Smooth muscle cell (in vitro differentiated cells): ENCODE measurements at regions not wholly inside any gene's neighbourhood (a gene's known extent, or its start where the extent isn't known, plus 50 kb on each side); places are given as distances from the start of the nearest gene placed in this dataset.

Experiments
- DNase-seq: peaks from one replicate; lab custom pipeline; 2025; ENCODE audit not compliant: unreplicated experiment; lab: John Stamatoyannopoulos, UW
- H2AFZ ChIP-seq: fragments of 200-600 bp; sonication (generic); 2 replicates; pipeline ENCODE4 v1.6.0; 2016; ENCODE audit warnings: antibody characterized with exemption, low read depth, mild to moderate bottlenecking
- H3F3A ChIP-seq: fragments of 200-600 bp; sonication (generic); 2 replicates; pipeline ENCODE4 v1.6.0; 2017; ENCODE audit warnings: antibody characterized with exemption, low read depth
- H3K27ac ChIP-seq: fragments of 200-600 bp; sonication (generic); 2 replicates; pipeline ENCODE4 v1.5.1; 2016; ENCODE audit warnings: low read depth, mild to moderate bottlenecking
- H3K27me3 ChIP-seq: fragments of 200-600 bp; sonication (generic); 2 replicates; pipeline ENCODE4 v1.6.1; 2016; ENCODE audit warnings: low read depth, mild to moderate bottlenecking
- H3K36me3 ChIP-seq: fragments of 200-600 bp; sonication (generic); 2 replicates; pipeline ENCODE4 v1.5.1; 2016; ENCODE audit warnings: low read depth
- H3K4me1 ChIP-seq: fragments of 200-600 bp; sonication (generic); 2 replicates; pipeline ENCODE4 v1.5.1; 2016; ENCODE audit warnings: low read depth
- H3K4me2 ChIP-seq: fragments of 200-600 bp; sonication (generic); 2 replicates; pipeline ENCODE4 v1.6.0; 2016; ENCODE audit warnings: mild to moderate bottlenecking
- H3K4me3 ChIP-seq: fragments of 200-600 bp; sonication (generic); 2 replicates; pipeline ENCODE4 v1.5.1; 2016; ENCODE audit warnings: mild to moderate bottlenecking
- H3K79me2 ChIP-seq: fragments of 200-600 bp; sonication (generic); 2 replicates; pipeline ENCODE4 v1.6.0; 2016; ENCODE audit warnings: low read depth, mild to moderate bottlenecking
- H3K9ac ChIP-seq: fragments of 200-600 bp; sonication (generic); 2 replicates; pipeline ENCODE4 v1.6.0; 2016; ENCODE audit warnings: low read depth
- H3K9me3 ChIP-seq: fragments of 200-600 bp; sonication (generic); replicated peaks from 2 replicates; pipeline ENCODE4 v1.5.1; 2016; ENCODE audit warnings: low read depth
- H4K20me1 ChIP-seq: fragments of 200-600 bp; sonication (generic); 2 replicates; pipeline ENCODE4 v1.6.0; 2016; ENCODE audit warnings: low read depth
- CTCF ChIP-seq: fragments of 200-600 bp; sonication (generic); IDR thresholded peaks from 2 replicates; pipeline ENCODE4 v1.5.1; 2017; ENCODE audit warnings: borderline replicate concordance, mild to moderate bottlenecking, antibody characterized with exemption; ENCODE audit not compliant: insufficient read depth, poor library complexity, severe bottlenecking
- WGBS: methylation state at CpG from one replicate; pipeline ENCODE4 v1.1.7; 2016; ENCODE audit warnings: low lambda C conversion rate; 5-methylcytosine and 5-hydroxymethylcytosine counted together

DNA sequence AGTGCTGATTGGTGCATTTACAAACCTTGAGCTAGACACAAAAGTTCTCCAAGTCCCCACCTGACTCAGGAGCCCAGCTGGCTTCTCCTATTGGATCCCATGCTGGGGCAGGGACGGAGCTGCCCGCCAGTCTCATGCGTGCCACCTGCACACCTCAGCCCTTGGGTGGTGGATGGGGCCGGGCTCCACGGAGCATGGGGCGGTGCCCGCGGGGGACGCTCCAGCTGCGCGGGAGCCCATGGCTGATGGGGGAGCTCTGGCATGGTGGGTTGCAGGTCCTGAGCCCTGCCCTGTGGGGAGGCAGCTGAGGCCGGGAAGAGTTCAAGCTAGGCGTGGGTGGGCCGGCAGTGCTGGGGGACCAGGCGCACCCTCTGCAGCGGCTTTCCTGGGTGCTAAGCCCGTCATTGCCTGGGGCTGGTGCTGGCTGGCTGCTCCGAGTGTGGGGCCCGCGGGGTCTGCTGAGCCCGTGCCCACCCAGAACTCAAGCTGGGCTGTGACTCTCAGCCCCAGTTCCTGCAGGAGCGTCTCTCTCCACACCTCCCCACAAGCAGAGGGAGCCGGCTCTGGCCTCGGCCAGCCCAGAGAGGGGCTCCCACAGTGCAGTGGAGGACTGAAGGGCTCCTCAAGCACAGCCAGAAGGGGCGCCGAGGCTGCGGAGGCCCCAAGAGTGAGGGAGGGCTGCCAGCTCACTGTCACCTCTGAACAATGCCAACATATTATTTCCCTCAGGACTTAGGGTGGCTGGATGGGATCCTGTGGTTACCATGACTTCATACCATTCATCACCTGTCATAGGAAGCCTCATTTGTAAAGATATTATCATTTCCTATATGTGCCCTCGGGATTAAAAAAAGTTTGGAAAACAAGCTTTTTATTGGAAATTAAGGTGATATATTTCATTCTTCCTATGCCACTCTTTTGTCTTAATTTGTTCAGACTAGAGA, 688.7 kb downstream of the ETS1 start:
- Histone ChIP-seq H3K36me3 (no peaks in the 10 kb centered on the region), H3K9ac (no peak overlapping the region), H3K27me3 (no peaks in the 10 kb centered on the region), H4K20me1 (no peaks in the 10 kb centered on the region), H3K79me2 (no peaks in the 10 kb centered on the region), H3K4me2 (no peak overlapping the region), H3F3A (no peaks in the 10 kb centered on the region), H3K9me3 (no peaks in the 10 kb centered on the region), H3K4me1 (no peaks in the 10 kb centered on the region), H3K4me3 (no peak overlapping the region), H2AFZ (no peak overlapping the region), H3K27ac (no peak overlapping the region)
- no peak for DNase-seq
- WGBS: 94% methylated on average over 28 of the region's 28 CpGs
- no peak for TF ChIP-seq CTCF

DNA sequence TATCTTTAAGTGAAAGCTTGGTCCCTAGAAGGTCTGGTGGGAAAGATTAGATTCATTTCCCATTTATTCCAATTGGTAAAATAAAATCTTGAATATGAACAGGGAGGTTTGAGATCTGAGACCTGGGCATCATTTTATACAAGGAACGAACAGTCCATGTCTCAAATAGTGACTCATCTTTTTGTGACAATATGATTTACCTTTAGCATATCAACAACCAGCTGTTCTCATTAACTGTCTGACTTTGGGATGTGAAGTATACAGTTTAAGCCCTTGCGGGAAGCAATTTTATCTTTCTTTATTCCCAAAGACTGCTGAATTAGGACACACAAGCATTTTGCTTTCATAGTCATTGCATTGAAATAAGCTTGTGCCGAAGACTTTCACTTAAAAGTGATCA, 691.6 kb downstream of the ETS1 start:
- H3K27me3 ChIP-seq: no peaks in the 10 kb centered on the region
- no peak overlapping the region for H3K4me2 ChIP-seq
- no peaks in the 10 kb centered on the region for H3K36me3 ChIP-seq
- H3K4me1 ChIP-seq: no peaks in the 10 kb centered on the region
- H4K20me1 ChIP-seq: no peaks in the 10 kb centered on the region
- WGBS: 87% methylated on average over 3 of the region's 3 CpGs
- H2AFZ ChIP-seq: no peak overlapping the region
- H3K79me2 ChIP-seq: no peaks in the 10 kb centered on the region
- no peak overlapping the region for H3K4me3 ChIP-seq
- no peak overlapping the region for H3K9ac ChIP-seq
- no peaks in the 10 kb centered on the region for H3K9me3 ChIP-seq
- DNase-seq: no peak
- H3F3A ChIP-seq: no peaks in the 10 kb centered on the region
- H3K27ac ChIP-seq: no peak overlapping the region
- TF ChIP-seq CTCF: no peak

GRCh38 chr11:127894316-127894715, 693.0 kb downstream of the ETS1 start:
- Histone ChIP-seq H3K36me3 (no peaks in the 10 kb centered on the region), H3K27me3 (no peaks in the 10 kb centered on the region), H2AFZ (no peak overlapping the region), H3K79me2 (no peaks in the 10 kb centered on the region), H3F3A (no peaks in the 10 kb centered on the region), H3K4me3 (no peak overlapping the region), H3K9ac (no peak overlapping the region), H3K4me1 (no peaks in the 10 kb centered on the region), H4K20me1 (no peaks in the 10 kb centered on the region), H3K9me3 (no peaks in the 10 kb centered on the region), H3K27ac (no peak overlapping the region), H3K4me2 (no peak overlapping the region)
- 88% methylated on average over 2 of the region's 2 CpGs for WGBS
- no peak for TF ChIP-seq CTCF
- DNase-seq: no peak
